T-helper 17 cell (primary cell): ENCODE measurements at regions not wholly inside any gene's neighbourhood (a gene's known extent, or its start where the extent isn't known, plus 50 kb on each side); places are given as distances from the start of the nearest gene placed in this dataset.

Source experiments
- ATAC-seq: fragments of 150-1000 bp; cut with Tn5 transposase; 2 replicates; pipeline ENCODE4 v1.10.0; 2021; ENCODE audit warnings: mild to moderate bottlenecking, moderate library complexity
- DNase-seq, 3 donors: peaks; one replicate each; pipeline versions ENCODE4 v3.0.0 to v3.0.0-alpha.2; 2020 to 2021
- H3K9me3 ChIP-seq: one replicate; pipeline ENCODE4 v1.7.0; 2013; ENCODE audit warnings: low read length, mild to moderate bottlenecking; ENCODE audit not compliant: control insufficient read depth, poor library complexity, severe bottlenecking
- H3K27ac Mint-ChIP-seq: one replicate; pipeline ENCODE4 v1.8.0; 2022; ENCODE audit warnings: mild to moderate bottlenecking, moderate library complexity, mixed read lengths
- H3K27me3 Mint-ChIP-seq: one replicate; pipeline ENCODE4 v1.8.0; 2022; ENCODE audit warnings: mixed read lengths
- H3K36me3 Mint-ChIP-seq: one replicate; pipeline ENCODE4 v1.8.0; 2022; ENCODE audit warnings: low read depth, mixed read lengths
- H3K4me1 Mint-ChIP-seq: one replicate; pipeline ENCODE4 v1.8.0; 2022; ENCODE audit warnings: mild to moderate bottlenecking, mixed read lengths
- H3K4me3 Mint-ChIP-seq: one replicate; pipeline ENCODE4 v1.8.0; 2022; ENCODE audit warnings: mild to moderate bottlenecking, moderate library complexity, mixed read lengths

DNA sequence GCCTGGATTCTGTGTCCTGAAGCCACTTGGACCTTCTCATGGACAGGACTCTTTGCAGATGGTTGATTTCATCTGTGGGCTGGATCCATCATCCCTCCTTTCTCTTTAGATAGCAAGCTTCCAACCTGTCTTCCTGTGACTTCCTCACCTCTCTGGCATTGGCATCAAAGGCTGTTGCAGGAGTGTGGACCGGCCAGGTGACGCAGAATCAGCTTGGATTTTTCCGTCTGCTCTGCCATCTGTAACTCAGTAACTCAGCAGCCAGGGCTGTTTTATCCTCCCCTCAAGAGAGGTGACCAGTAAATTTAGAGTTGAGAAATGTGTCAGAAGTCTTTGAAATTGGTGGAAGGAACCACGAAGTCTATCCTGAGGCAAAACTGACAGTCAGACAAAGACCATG is 701.7 kb upstream of the TMEM132C start:
- H3K27ac Mint-ChIP-seq, result no peak overlapping the region
- H3K4me3 Mint-ChIP-seq, result no peak overlapping the region
- H3K4me1 Mint-ChIP-seq, result no peaks in the 10 kb centered on the region
- ATAC-seq (no peak), DNase-seq (no peak)
- H3K27me3 Mint-ChIP-seq, result no peaks in the 10 kb centered on the region
- no peaks in the 10 kb centered on the region for H3K36me3 Mint-ChIP-seq
- no peaks in the 10 kb centered on the region for H3K9me3 ChIP-seq

DNA sequence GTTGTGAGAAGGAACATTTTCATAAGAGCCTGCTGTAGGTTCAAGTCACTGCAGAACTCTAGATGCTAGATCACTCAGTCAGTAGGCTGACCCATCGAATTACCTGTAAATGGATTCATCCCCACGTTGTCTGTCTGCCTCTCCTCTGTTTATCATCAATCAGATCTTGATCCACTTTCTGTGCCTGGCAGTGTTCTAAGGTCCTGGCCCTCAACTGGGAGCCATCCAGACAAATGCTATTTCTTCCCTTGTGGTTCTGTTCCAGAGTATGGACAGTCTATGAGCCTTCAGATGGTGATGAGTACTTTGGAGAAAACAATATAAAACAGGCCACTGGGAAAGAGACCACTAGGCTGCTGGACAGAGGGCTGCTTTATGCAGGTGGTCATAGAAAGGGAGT is 699.4 kb upstream of the TMEM132C start:
- H3K36me3 Mint-ChIP-seq, result no peaks in the 10 kb centered on the region
- DNase-seq (no peak), ATAC-seq (no peak)
- H3K9me3 ChIP-seq, result no peaks in the 10 kb centered on the region
- no peak overlapping the region for H3K27ac Mint-ChIP-seq
- no peaks in the 10 kb centered on the region for H3K4me1 Mint-ChIP-seq
- H3K27me3 Mint-ChIP-seq, result no peaks in the 10 kb centered on the region
- H3K4me3 Mint-ChIP-seq, result no peak overlapping the region

DNA sequence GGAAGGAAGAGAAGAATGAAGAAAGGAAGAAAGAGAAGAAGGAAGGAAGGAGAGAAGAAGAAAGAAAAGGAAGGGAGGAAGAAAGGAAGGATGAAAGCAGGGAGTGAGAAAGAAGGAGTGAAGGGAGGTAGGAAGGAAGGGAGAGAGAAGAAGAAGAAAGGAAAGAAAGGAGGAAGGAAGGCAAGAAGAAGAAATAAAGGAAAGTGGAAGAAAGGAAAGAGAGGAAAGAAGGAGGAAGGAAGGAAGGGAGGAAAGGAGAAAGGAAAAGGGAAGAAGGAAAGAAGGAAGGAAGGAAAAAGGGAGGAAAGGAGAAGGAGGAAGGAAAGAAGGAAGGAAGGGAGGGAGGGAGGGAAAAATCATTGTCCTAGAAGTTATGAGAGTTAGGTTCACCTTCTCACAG is 696.6 kb upstream of the TMEM132C start:
- Mint-ChIP-seq H3K36me3 (no peaks in the 10 kb centered on the region), H3K4me1 (no peaks in the 10 kb centered on the region), H3K4me3 (no peak overlapping the region), H3K27me3 (peaks cover 4% of the 10 kb centered on the region), H3K27ac (no peak overlapping the region)
- no peaks in the 10 kb centered on the region for H3K9me3 ChIP-seq
- ATAC-seq (no peak), DNase-seq (no peak)

DNA sequence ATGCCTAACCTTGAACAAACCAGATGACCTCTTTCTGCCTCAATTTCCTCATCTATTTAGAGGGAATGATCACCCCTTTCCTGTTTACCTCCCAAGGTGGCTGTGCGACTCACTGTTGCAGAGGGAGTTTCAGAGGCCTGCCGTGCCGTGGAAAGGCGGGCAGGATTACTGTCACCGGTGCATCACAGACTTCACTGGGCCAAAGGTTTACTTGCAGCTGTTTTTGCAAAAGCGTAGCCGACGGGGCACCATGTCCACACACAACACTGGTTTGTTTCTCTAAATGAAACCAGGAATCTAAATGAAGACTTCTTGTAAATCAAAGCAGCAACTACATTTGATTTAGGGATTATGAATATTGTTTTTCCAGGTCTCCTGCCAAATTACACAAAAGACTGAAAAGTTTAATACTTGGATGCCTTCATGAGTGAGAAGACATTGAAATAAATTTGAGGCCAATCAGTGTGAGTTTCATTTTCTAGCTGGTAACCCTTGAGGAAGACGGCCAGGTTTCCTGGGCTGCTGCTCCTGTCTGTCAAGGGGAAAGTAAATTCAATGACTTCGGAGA is 696.1 kb upstream of the TMEM132C start:
- no peak overlapping the region for H3K4me3 Mint-ChIP-seq

DNA sequence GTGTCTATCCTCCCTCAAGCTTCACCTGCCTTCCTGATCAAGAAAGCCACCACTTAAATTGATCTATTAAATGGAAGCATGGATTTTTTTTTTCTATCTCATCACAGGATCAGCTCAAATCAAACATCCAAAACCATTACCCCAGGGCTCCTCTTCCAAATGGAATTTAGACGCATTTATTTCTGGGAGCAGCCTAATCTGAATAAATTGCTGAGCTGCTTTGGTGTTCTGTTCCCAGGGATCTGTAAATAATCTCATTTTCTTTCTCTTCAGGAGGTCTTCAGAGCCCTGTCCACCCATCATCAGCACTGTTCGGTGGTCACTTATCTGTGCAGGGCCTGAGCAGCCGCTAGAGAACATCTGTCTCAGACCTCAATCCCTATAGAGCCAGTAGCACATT is 695.4 kb upstream of the TMEM132C start:
- Mint-ChIP-seq H3K27me3 (peaks cover 13% of the 10 kb centered on the region), H3K4me3 (no peak overlapping the region), H3K4me1 (no peaks in the 10 kb centered on the region), H3K27ac (no peak overlapping the region), H3K36me3 (no peaks in the 10 kb centered on the region)
- ATAC-seq (no peak), DNase-seq (no peak)
- H3K9me3 ChIP-seq, result no peaks in the 10 kb centered on the region

More for the DNA sequence above, 696.1 kb upstream of the TMEM132C start:
- H3K36me3 Mint-ChIP-seq, result no peaks in the 10 kb centered on the region
- no peak overlapping the region for H3K27ac Mint-ChIP-seq
- H3K4me1 Mint-ChIP-seq, result no peaks in the 10 kb centered on the region
- H3K27me3 Mint-ChIP-seq, result peaks cover 9% of the 10 kb centered on the region
- ATAC-seq (no peak), DNase-seq (no peak)
- no peaks in the 10 kb centered on the region for H3K9me3 ChIP-seq

DNA sequence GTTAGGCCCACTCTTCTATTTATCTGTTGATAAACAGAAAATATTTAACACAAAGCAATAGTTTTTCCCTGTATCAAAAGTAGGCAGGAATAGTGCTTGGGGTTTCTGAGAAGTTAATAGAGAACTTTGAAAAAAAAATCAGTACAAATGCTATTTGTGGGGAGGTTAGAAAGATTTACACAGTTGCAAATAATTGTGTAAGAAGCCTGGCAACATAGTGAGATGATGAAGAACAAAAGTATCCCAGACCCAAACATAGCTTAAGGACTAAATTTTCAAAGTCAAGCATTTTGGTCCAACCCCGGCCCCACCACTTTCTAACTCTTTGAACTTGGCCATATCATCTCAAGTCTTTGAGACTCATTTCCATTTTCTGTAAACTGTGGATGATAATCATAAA is 687.5 kb upstream of the TMEM132C start:
- no peak overlapping the region for H3K27ac Mint-ChIP-seq
- no peaks in the 10 kb centered on the region for H3K36me3 Mint-ChIP-seq
- DNase-seq, result no peak
- no peaks in the 10 kb centered on the region for H3K4me1 Mint-ChIP-seq
- no peak overlapping the region for H3K4me3 Mint-ChIP-seq
- H3K9me3 ChIP-seq, result no peaks in the 10 kb centered on the region
- peaks cover 13% of the 10 kb centered on the region for H3K27me3 Mint-ChIP-seq
- no peak for ATAC-seq

DNA sequence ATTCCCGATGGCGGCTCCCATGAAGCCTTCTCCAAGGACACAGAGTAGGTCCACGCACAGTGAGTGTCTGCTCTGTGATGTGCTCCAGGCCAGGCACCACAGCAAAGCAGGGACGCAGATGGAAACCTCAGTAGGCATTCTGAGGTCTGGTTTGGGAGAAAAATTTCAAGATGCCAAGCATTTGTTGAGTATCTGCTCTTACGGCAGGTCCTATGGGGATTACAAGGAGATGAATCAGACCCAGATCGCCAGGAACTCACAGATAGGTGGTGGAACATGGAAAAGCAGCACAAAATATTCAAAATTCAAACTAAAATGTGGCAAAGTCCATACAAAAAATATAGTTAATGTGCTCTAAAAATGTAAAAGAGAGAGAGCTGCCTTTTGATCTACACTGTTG is 684.9 kb upstream of the TMEM132C start:
- Mint-ChIP-seq H3K4me1 (no peaks in the 10 kb centered on the region), H3K27ac (no peak overlapping the region), H3K27me3 (no peaks in the 10 kb centered on the region), H3K36me3 (no peaks in the 10 kb centered on the region), H3K4me3 (no peak overlapping the region)
- H3K9me3 ChIP-seq, result no peaks in the 10 kb centered on the region
- DNase-seq (no peak), ATAC-seq (no peak)

DNA sequence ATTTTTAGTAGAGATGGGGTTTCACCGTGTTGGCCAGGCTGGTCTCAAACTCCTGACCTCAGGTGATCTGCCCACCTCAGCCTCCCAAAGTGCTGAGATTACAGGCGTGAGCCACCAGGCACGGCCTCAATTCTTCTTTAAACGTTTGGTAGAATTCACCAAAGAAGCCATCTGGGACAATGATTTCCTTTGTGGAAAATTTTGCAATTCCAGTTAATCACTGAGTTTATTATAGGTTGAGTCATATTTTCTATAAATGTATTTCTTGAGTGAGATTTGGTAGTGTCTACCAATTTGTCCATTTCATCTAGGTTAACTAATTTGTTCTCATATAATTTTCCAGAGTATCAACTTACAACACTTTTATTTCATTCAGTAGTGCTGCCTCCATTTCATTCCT is 683.9 kb upstream of the TMEM132C start:
- no peak overlapping the region for H3K27ac Mint-ChIP-seq
- no peaks in the 10 kb centered on the region for H3K4me1 Mint-ChIP-seq
- H3K9me3 ChIP-seq, result no peaks in the 10 kb centered on the region
- H3K4me3 Mint-ChIP-seq, result no peak overlapping the region
- no peaks in the 10 kb centered on the region for H3K27me3 Mint-ChIP-seq
- no peak for ATAC-seq
- DNase-seq, result no peak
- no peaks in the 10 kb centered on the region for H3K36me3 Mint-ChIP-seq

DNA sequence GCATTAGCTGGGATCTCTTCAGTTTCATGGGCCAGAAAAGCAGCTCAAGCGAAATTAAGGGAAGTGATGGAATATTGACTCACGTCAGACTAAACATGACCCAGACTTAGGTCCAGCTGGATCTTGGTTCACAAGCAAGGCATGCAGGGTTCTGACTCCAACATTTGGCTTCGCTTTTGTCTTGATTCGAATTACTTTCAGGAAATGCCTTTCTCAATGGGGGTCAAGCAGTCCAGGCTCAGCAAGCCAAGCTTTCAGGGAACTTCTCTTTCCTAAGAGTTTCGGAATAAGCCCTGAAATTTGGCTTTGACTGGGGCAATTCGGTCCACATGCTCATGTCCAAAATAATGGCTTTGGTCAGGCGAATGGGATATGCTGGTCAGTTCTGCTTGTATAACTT is 678.7 kb upstream of the TMEM132C start:
- ATAC-seq (no peak), DNase-seq (no peak)

DNA sequence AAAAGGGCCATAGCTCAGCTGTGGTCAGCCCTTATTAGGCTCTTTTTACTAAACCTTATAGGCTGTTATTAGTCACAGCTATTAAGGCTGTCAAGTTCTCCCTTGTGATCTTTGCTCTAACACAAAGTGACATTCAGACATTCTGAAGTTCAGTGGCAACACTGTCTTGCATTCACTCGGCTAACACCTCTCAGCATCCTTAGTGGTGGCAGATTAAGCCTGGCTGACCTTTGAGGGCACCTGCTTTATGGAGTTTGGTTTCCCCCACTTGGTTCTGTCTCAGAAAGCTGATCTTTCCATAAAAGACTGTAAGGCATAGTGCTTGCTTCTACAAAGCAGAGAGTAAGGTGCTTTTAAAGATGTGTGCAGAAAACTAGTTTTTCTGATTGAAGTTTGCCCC is 677.4 kb upstream of the TMEM132C start:
- Mint-ChIP-seq H3K36me3 (no peaks in the 10 kb centered on the region), H3K27me3 (no peaks in the 10 kb centered on the region), H3K4me1 (no peaks in the 10 kb centered on the region), H3K27ac (no peak overlapping the region), H3K4me3 (no peak overlapping the region)
- DNase-seq (no peak), ATAC-seq (no peak)
- H3K9me3 ChIP-seq, result no peaks in the 10 kb centered on the region

More for the DNA sequence above, 678.7 kb upstream of the TMEM132C start:
- Mint-ChIP-seq H3K4me1 (no peaks in the 10 kb centered on the region), H3K27me3 (no peaks in the 10 kb centered on the region), H3K4me3 (no peak overlapping the region), H3K36me3 (no peaks in the 10 kb centered on the region), H3K27ac (no peak overlapping the region)
- H3K9me3 ChIP-seq, result no peaks in the 10 kb centered on the region

DNA sequence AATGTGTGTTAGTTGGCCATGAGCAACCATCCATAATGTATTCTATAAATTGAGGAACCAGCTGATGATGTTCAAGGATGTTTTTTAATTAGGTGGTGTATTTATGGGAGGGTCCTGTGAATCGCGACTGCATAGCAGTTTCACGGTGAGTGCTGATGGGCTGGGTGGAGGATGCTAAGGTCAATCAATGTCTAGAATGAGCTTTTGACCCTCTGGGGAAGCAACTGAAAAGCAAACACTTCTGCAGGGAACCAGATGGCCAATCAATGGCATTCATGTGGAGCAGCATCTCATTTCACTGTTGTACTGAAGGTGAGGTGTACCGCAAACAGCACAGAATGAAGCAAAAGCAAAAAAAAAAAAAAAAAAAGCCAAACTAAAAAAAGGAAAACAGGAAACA is 676.1 kb upstream of the TMEM132C start:
- H3K27me3 Mint-ChIP-seq, result no peaks in the 10 kb centered on the region
- DNase-seq (no peak), ATAC-seq (no peak)
- H3K36me3 Mint-ChIP-seq, result no peaks in the 10 kb centered on the region
- H3K4me3 Mint-ChIP-seq, result no peak overlapping the region
- no peaks in the 10 kb centered on the region for H3K4me1 Mint-ChIP-seq
- H3K27ac Mint-ChIP-seq, result no peak overlapping the region
- no peaks in the 10 kb centered on the region for H3K9me3 ChIP-seq

DNA sequence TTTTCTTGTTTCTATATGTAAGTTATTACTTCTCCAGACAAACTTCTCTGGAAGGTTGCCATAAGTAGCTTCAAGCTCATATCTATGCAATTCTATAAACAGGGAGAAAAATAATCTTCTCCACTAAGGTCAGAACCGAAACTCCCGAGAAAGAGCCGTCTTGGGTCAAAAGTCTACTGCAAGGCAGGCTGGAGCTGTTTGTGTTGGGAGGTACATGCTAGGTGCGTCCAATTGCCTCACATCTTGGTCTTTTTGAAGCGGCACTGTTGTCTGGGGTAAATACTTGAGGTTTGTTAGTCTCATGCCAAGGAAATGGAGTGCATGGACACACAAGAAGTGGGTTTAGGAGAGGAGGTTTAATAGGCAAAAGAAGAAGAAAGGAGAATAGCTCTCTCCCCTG is 674.7 kb upstream of the TMEM132C start:
- Mint-ChIP-seq H3K4me1 (no peaks in the 10 kb centered on the region), H3K27me3 (no peaks in the 10 kb centered on the region), H3K36me3 (no peaks in the 10 kb centered on the region), H3K27ac (no peak overlapping the region), H3K4me3 (no peak overlapping the region)
- no peak for ATAC-seq
- H3K9me3 ChIP-seq, result no peaks in the 10 kb centered on the region
- DNase-seq, result no peak

DNA sequence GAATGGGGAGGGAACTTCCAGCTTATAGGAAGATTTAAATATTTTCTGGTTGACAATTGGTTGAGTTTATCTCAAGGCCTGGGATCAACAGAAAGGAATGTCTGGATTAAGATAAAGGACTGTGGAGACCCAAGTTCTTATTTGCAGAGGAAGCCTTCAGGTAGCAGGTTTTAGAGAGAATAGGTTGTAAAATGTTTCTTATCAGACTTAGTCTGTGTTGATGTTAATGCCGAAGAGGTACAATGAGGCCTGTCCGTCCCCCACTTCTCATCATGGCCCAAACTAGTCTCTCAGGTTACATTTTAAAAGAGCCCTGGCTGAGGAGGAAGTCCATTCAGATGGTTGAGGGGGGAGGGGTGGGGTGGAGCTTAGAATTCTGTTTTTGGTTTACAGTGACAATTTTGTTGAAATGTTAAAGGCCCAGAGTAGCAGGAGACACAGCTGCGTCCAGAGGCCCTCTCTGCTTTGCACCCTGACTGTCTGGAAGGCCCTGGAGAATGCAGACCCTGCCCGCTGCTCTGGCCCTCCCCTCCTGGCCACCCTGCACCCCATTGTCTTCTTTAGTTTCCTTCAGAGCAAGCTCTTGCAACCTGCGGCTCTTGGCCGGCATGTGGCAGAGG is 672.5 kb upstream of the TMEM132C start:
- Mint-ChIP-seq H3K27me3 (no peaks in the 10 kb centered on the region), H3K4me1 (no peaks in the 10 kb centered on the region), H3K4me3 (no peak overlapping the region), H3K27ac (no peak overlapping the region), H3K36me3 (no peaks in the 10 kb centered on the region)
- ATAC-seq (no peak), DNase-seq (no peak)
- no peaks in the 10 kb centered on the region for H3K9me3 ChIP-seq

DNA sequence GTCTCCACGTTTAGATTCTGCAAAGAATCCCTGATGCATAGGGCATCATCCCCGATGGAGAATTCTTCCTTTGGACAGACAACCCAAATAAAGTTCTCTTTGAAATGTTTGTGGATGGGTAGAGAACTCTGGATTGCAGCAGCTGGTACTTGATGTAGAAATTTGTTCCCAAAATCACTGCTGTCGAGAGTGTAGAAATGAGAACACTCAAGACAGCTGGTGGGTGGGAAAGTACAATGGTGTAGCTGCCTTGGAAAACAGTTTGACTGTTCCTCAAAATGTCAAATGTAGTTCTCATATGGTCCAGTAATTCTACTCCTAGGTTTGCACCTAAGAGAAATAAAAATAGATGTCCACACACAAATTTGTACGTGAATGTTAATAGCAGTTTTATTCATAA is 671.5 kb upstream of the TMEM132C start:
- Mint-ChIP-seq H3K36me3 (no peaks in the 10 kb centered on the region), H3K4me3 (no peak overlapping the region), H3K4me1 (no peaks in the 10 kb centered on the region), H3K27ac (no peak overlapping the region), H3K27me3 (no peaks in the 10 kb centered on the region)
- no peak for ATAC-seq
- no peaks in the 10 kb centered on the region for H3K9me3 ChIP-seq
- DNase-seq, result no peak
